HG02623 (cell line): ENCODE measurements at regions not wholly inside any gene's neighbourhood (a gene's known extent, or its start where the extent isn't known, plus 50 kb on each side); places are given as distances from the start of the nearest gene placed in this dataset.
"Not testable (repeated sequence)": the region's sequence is repeated elsewhere in the genome, so short reads cannot be mapped to it uniquely, and the experiment has no call there.

Experiments used
- ATAC-seq: cut with Tn5 transposase; IDR thresholded peaks from one replicate; pipeline ENCODE4 v1.9.1; 2021; ENCODE audit warnings: moderate library complexity; ENCODE audit not compliant: unreplicated experiment

GRCh38 chr20:47865451-47865850 is 80.2 kb upstream of the SULF2 start:
- no peak for ATAC-seq

- ATAC-seq = no peak
These were observed 78.7 kb upstream of the SULF2 start for GRCh38 chr20:47863981-47864380.

GRCh38 chr20:47863315-47863965 is 78.2 kb upstream of the SULF2 start:
- no peak for ATAC-seq

GRCh38 chr20:47862574-47863240 is 77.4 kb upstream of the SULF2 start:
- ATAC-seq = no peak

- no peak for ATAC-seq
These were observed 75.8 kb upstream of the SULF2 start for GRCh38 chr20:47861116-47861515.

GRCh38 chr20:47860049-47860830 is 75.0 kb upstream of the SULF2 start:
- ATAC-seq = no peak

GRCh38 chr20:47859278-47859677 is 74.0 kb upstream of the SULF2 start:
- no peak for ATAC-seq

GRCh38 chr20:47857569-47858464 is 72.5 kb upstream of the SULF2 start:
- ATAC-seq = no peak

GRCh38 chr20:47857187-47857568 is 71.9 kb upstream of the SULF2 start:
- ATAC-seq = no peak

GRCh38 chr20:47855799-47856198 is 70.5 kb upstream of the SULF2 start:
- no peak for ATAC-seq

- no peak for ATAC-seq
These were observed 69.5 kb upstream of the SULF2 start for GRCh38 chr20:47854687-47855212.

GRCh38 chr20:47851774-47852173 is 66.5 kb upstream of the SULF2 start:
- ATAC-seq = no peak

GRCh38 chr20:47850146-47850545 is 64.9 kb upstream of the SULF2 start:
- ATAC-seq = no peak

- no peak for ATAC-seq
These were observed 64.3 kb upstream of the SULF2 start for GRCh38 chr20:47849596-47849995.

- no peak for ATAC-seq
These were observed 63.7 kb upstream of the SULF2 start for GRCh38 chr20:47849006-47849405.

GRCh38 chr20:47848534-47848933 is 63.3 kb upstream of the SULF2 start:
- not testable (repeated sequence) for ATAC-seq

- no peak for ATAC-seq
These were observed 62.7 kb upstream of the SULF2 start for GRCh38 chr20:47847884-47848485.

GRCh38 chr20:47847220-47847619 is 61.9 kb upstream of the SULF2 start:
- not testable (repeated sequence) for ATAC-seq

GRCh38 chr20:47846651-47847050 is 61.4 kb upstream of the SULF2 start:
- not testable (repeated sequence) for ATAC-seq

GRCh38 chr20:47845382-47845977 is 60.2 kb upstream of the SULF2 start:
- not testable (repeated sequence) for ATAC-seq
